Motor neuron (in vitro differentiated cells): ENCODE measurements at regions not wholly inside any gene's neighbourhood (a gene's known extent, or its start where the extent isn't known, plus 50 kb on each side); places are given as distances from the start of the nearest gene placed in this dataset.
"Not testable (repeated sequence)": the region's sequence is repeated elsewhere in the genome, so short reads cannot be mapped to it uniquely, and the experiment has no call there.

Experiments
- ATAC-seq, 8 experiments: fragments of 200-7000 bp; cut with Tn5 transposase; replicated peaks in 6 of 8; 2 replicates each; pipeline ENCODE4 v1.8.0; 2021; ENCODE audit warnings: mild to moderate bottlenecking in 8 of 8, moderate library complexity in 8 of 8
- H3K27ac ChIP-seq, 2 donors: fragments of 250-450 bp; sonication (Bioruptor Pico); 2 replicates each; pipeline ENCODE4 v1.9.0; 2021; ENCODE audit warnings: antibody characterized with exemption in 2 of 2, mild to moderate bottlenecking in 2 of 2, moderate library complexity in 1 of 2
- H3K4me1 ChIP-seq, 2 donors: fragments of 250-450 bp; sonication (Bioruptor Pico); replicated peaks in 1 of 2; 2 replicates each; pipeline ENCODE4 v1.6.1; 2021; ENCODE audit warnings: antibody characterized with exemption in 2 of 2, mild to moderate bottlenecking in 2 of 2, moderate library complexity in 1 of 2
- H3K4me3 ChIP-seq, 5 donors: fragments of 250-450 bp; sonication (Bioruptor Pico); 2 replicates each; pipeline ENCODE4 v1.9.0; 2021; ENCODE audit warnings: antibody characterized with exemption in 5 of 5, mild to moderate bottlenecking in 5 of 5, moderate library complexity in 4 of 5
- WGBS, 10 experiments: fragments of 450-650 bp; shearing (Covaris generic); methylation state at CpG; one replicate each; pipeline ENCODE4 v1.0.0; 2022; 5-methylcytosine and 5-hydroxymethylcytosine counted together
- in situ Hi-C, 9 experiments: fragments of 400-800 bp; cut with MboI; loops; one replicate each; pipeline ENCODE4 v1.15.0; 2021; ENCODE audit warnings: low sequenced_read_pairs in 9 of 9, low pct_unique_long_range_greater_than_20kb in 2 of 9; ENCODE audit not compliant: unreplicated experiment in 9 of 9

- no peak for ATAC-seq
- Histone ChIP-seq H3K27ac (no peak overlapping the region), H3K4me1 (peaks cover 0 to 2% of the 10 kb centered on the region in 2 donors), H3K4me3 (no peak overlapping the region)
- WGBS, 10 experiments: 38 to 92% (median 85%) methylated on average over 1 to 8 of the region's 8 CpGs; no CpG with 5 or more reads in 2 of the 10 experiments
- in situ Hi-C loops: no loop called here
Observed at GRCh38 chr2:8605351-8606065, 76.3 kb upstream of the ID2 start.

- no peak overlapping the region for H3K4me3 ChIP-seq
- H3K4me1 ChIP-seq: peaks cover 0 to under 1% of the 10 kb centered on the region in 2 donors
- H3K27ac ChIP-seq: no peak overlapping the region
- ATAC-seq: no peak
- in situ Hi-C loops: no loop called here
- WGBS, 10 experiments: 56 to 100% (median 90%) methylated on average over 1 to 7 of the region's 8 CpGs; no CpG with 5 or more reads in 3 of the 10 experiments
Observed at GRCh38 chr2:8606226-8606625, 75.6 kb upstream of the ID2 start.

- Histone ChIP-seq H3K4me3 (no peak overlapping the region), H3K27ac (no peak overlapping the region), H3K4me1 (peaks cover 0 to 4% of the 10 kb centered on the region in 2 donors)
- ATAC-seq: no peak
- WGBS, 10 experiments: 40 to 100% (median 87%) methylated on average over 2 to 13 of the region's 20 CpGs
- in situ Hi-C loops: no loop called here
Observed at GRCh38 chr2:8606649-8607550, 75.0 kb upstream of the ID2 start.

GRCh38 chr2:8607606-8608005 lies 74.2 kb upstream of the ID2 start:
- peak in 1 of 8 experiments; percentile 27 for ATAC-seq
- H3K27ac ChIP-seq: no peak overlapping the region
- WGBS, 10 experiments: 0 to 97% (median 62%) methylated on average over 1 to 5 of the region's 5 CpGs; no CpG with 5 or more reads in 2 of the 10 experiments

GRCh38 chr2:8608411-8608954 lies 73.4 kb upstream of the ID2 start:
- WGBS, 10 experiments: 29 to 90% (median 48%) methylated on average over 1 to 4 of the region's 6 CpGs; no CpG with 5 or more reads in 5 of the 10 experiments
- no peak overlapping the region for H3K4me3 ChIP-seq
- in situ Hi-C loops: no loop called here

More at GRCh38 chr2:8607606-8608005, 74.2 kb upstream of the ID2 start:
- Histone ChIP-seq H3K4me1 (peaks cover 0 to 6% of the 10 kb centered on the region in 2 donors), H3K4me3 (no peak overlapping the region)
- in situ Hi-C loops: no loop called here

GRCh38 chr2:8609357-8609811 lies 72.5 kb upstream of the ID2 start:
- WGBS, 10 experiments: 29 to 63% (median 48%) methylated on average over 1 to 4 of the region's 5 CpGs; no CpG with 5 or more reads in 3 of the 10 experiments
- H3K4me1 ChIP-seq: peaks cover 0 to 6% of the 10 kb centered on the region in 2 donors
- ATAC-seq: no peak
- H3K27ac ChIP-seq: no peak overlapping the region
- in situ Hi-C loops: no loop called here
- H3K4me3 ChIP-seq: no peak overlapping the region

More at GRCh38 chr2:8608411-8608954, 73.4 kb upstream of the ID2 start:
- peaks cover 0 to 6% of the 10 kb centered on the region in 2 donors for H3K4me1 ChIP-seq
- no peak for ATAC-seq
- no peak overlapping the region for H3K27ac ChIP-seq

- H3K4me1 ChIP-seq, in situ Hi-C loops, ATAC-seq, H3K27ac ChIP-seq, H3K4me3 ChIP-seq: not testable (repeated sequence)
- 20 to 100% (median 74%) methylated on average over 1 to 3 of the region's 3 CpGs; no CpG with 5 or more reads in 2 of the 10 experiments for WGBS, 10 experiments
Observed at GRCh38 chr2:8610775-8611174, 71.1 kb upstream of the ID2 start.

- no peak for ATAC-seq
- H3K4me3 ChIP-seq: no peak overlapping the region
- 89 to 100% (median 93%) methylated on average over 1 to 5 of the region's 7 CpGs; no CpG with 5 or more reads in 7 of the 10 experiments for WGBS, 10 experiments
- in situ Hi-C loops: no loop called here
- no peak overlapping the region for H3K27ac ChIP-seq
- peaks cover 0 to 6% of the 10 kb centered on the region in 2 donors for H3K4me1 ChIP-seq
Observed at GRCh38 chr2:8611246-8611645, 70.6 kb upstream of the ID2 start.

GRCh38 chr2:8611700-8612099 lies 70.2 kb upstream of the ID2 start:
- 35 to 95% (median 66%) methylated on average over 3 to 8 of the region's 11 CpGs; no CpG with 5 or more reads in 1 of the 10 experiments for WGBS, 10 experiments
- H3K4me3 ChIP-seq: no peak overlapping the region
- peaks cover 0 to 6% of the 10 kb centered on the region in 2 donors for H3K4me1 ChIP-seq
- in situ Hi-C loops: no loop called here
- no peak overlapping the region for H3K27ac ChIP-seq
- ATAC-seq: no peak

GRCh38 chr2:8612734-8613179 lies 69.1 kb upstream of the ID2 start:
- ATAC-seq: no peak
- 33 to 100% (median 86%) methylated on average over 1 to 3 of the region's 7 CpGs; no CpG with 5 or more reads in 4 of the 10 experiments for WGBS, 10 experiments
- H3K4me3 ChIP-seq: no peak overlapping the region
- in situ Hi-C loops: no loop called here
- H3K4me1 ChIP-seq: peaks cover 0 to 6% of the 10 kb centered on the region in 2 donors
- H3K27ac ChIP-seq: no peak overlapping the region

GRCh38 chr2:8613207-8613999 lies 68.5 kb upstream of the ID2 start:
- ATAC-seq, in situ Hi-C loops, H3K4me1 ChIP-seq, H3K4me3 ChIP-seq, H3K27ac ChIP-seq: not testable (repeated sequence)
- 80 to 100% (median 93%) methylated on average over 1 to 4 of the region's 8 CpGs; no CpG with 5 or more reads in 4 of the 10 experiments for WGBS, 10 experiments

GRCh38 chr2:8614646-8615045 lies 67.2 kb upstream of the ID2 start:
- in situ Hi-C loops: no loop called here
- ATAC-seq: no peak
- H3K4me3 ChIP-seq: no peak overlapping the region
- no peak overlapping the region for H3K27ac ChIP-seq
- peaks cover 0 to 6% of the 10 kb centered on the region in 2 donors for H3K4me1 ChIP-seq
- 33 to 100% (median 83%) methylated on average over 1 to 2 of the region's 4 CpGs; no CpG with 5 or more reads in 4 of the 10 experiments for WGBS, 10 experiments
